ENCODE measurements at regions not wholly inside any gene's neighbourhood (a gene's known extent, or its start where the extent isn't known, plus 50 kb on each side); places are given as distances from the start of the nearest gene placed in this dataset.

GRCh38 chr2:13652531-13653313, 936.0 kb downstream of the TRIB2 start (continued):
- TF ChIP-seq, protein P1, sequence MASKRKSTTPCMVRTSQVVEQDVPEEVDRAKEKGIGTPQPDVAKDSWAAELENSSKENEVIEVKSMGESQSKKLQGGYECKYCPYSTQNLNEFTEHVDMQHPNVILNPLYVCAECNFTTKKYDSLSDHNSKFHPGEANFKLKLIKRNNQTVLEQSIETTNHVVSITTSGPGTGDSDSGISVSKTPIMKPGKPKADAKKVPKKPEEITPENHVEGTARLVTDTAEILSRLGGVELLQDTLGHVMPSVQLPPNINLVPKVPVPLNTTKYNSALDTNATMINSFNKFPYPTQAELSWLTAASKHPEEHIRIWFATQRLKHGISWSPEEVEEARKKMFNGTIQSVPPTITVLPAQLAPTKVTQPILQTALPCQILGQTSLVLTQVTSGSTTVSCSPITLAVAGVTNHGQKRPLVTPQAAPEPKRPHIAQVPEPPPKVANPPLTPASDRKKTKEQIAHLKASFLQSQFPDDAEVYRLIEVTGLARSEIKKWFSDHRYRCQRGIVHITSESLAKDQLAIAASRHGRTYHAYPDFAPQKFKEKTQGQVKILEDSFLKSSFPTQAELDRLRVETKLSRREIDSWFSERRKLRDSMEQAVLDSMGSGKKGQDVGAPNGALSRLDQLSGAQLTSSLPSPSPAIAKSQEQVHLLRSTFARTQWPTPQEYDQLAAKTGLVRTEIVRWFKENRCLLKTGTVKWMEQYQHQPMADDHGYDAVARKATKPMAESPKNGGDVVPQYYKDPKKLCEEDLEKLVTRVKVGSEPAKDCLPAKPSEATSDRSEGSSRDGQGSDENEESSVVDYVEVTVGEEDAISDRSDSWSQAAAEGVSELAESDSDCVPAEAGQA (IDR thresholded peaks at IDR 0.05; ENCODE audit: low read depth), result no peak
- TF ChIP-seq, protein P1 (CRISPR knock-in tag; IDR thresholded peaks at IDR 0.05; ENCODE audit: borderline replicate concordance), result no peak
- TF ChIP-seq ZNF567 (CRISPR knock-in tag; IDR thresholded peaks at IDR 0.05; ENCODE audit: borderline replicate concordance), result no peak
- TF ChIP-seq ZNF33B (CRISPR knock-in tag; IDR thresholded peaks at IDR 0.05), result no peak

DNA sequence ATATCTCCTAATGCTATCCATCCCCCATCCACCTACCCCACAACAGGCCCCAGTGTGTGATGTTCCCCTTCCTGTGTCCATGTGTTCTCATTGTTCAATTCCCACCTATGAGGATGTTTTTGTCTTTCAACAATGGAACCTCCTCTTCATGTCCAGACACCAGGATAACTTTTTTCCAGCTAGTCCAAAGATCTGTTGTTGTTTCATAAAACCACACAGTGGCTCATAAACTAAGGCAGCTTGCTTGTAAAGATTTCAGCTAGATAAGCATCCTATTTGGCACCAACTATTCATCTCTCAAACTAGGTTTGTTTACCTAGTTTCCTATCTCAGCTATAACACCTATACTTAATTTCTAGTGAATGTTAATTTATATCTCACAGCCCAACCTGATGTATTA, 937.7 kb downstream of the TRIB2 start:
- H3K4me3 ChIP-seq (replicated peaks in 1 of 3; ENCODE audit: insufficient read depth in 1 of 3, low read depth in 2 of 3, low read length in 3 of 3), result no peak overlapping the region
- H2AFZ ChIP-seq (ENCODE audit: low read length), result no peak overlapping the region
- no TSS peak for BruUV-seq (replicated peaks)
- intact Hi-C loops (cut with micrococcal nuclease; ENCODE audit: unreplicated experiment) (no loop called here), in situ Hi-C loops (cut with HindIII; ENCODE audit: extremely low pct_ligation_motif_present, low pct_unique_long_range_greater_than_20kb) (no loop called here)
- no peak overlapping the region for H3K27ac ChIP-seq (ENCODE audit: extremely low read length, insufficient read depth, low read length)
- CTCF ChIA-PET (ENCODE audit: low intra/inter-chr PET ratio, low total read pairs), result no interaction called here
- POLR2A ChIA-PET, result no interaction called here
- H3K79me2 ChIP-seq (ENCODE audit: insufficient read depth, low read length), result no peaks in the 10 kb centered on the region
- H3K4me1 ChIP-seq (ENCODE audit: insufficient read depth, low read length), result no peaks in the 10 kb centered on the region
- H4K20me1 ChIP-seq (ENCODE audit: insufficient read depth, low read length), result no peaks in the 10 kb centered on the region
- DNase-seq (ENCODE audit: low spot score) (no peak), ATAC-seq (no peak), FAIRE-seq (no peak)
- no peaks in the 10 kb centered on the region for H3K36me3 ChIP-seq (replicated peaks in 1 of 2; ENCODE audit: control insufficient read depth in 1 of 2, insufficient read depth in 2 of 2, low read length in 2 of 2)
- H3K27me3 ChIP-seq (ENCODE audit: control insufficient read depth in 1 of 2, insufficient read depth in 2 of 2, low read length in 2 of 2), result no peaks in the 10 kb centered on the region
- peaks cover 93% of the 10 kb centered on the region for H3K9me3 ChIP-seq (ENCODE audit: low read length)
- H3K4me2 ChIP-seq (ENCODE audit: low read depth, low read length), result no peak overlapping the region
- H3K9ac ChIP-seq (ENCODE audit: insufficient read depth, low read depth, low read length), result no peak overlapping the region
- no peak for TF ChIP-seq E2F5 (CRISPR knock-in tag; conservative IDR thresholded peaks at IDR 0.05)
- no peak for TF ChIP-seq CEBPB (IDR thresholded peaks at IDR 0.05; ENCODE audit: borderline replicate concordance, low read depth, low read length)
- no peak for TF ChIP-seq SMC3 (IDR thresholded peaks at IDR 0.05; ENCODE audit: low read length)
- TF ChIP-seq MTF1 (CRISPR knock-in tag; IDR thresholded peaks at IDR 0.05), result no peak
- TF ChIP-seq NR1H2 (CRISPR knock-in tag; IDR thresholded peaks at IDR 0.05; ENCODE audit: borderline replicate concordance, low read depth), result no peak
- TF ChIP-seq, protein P2, sequence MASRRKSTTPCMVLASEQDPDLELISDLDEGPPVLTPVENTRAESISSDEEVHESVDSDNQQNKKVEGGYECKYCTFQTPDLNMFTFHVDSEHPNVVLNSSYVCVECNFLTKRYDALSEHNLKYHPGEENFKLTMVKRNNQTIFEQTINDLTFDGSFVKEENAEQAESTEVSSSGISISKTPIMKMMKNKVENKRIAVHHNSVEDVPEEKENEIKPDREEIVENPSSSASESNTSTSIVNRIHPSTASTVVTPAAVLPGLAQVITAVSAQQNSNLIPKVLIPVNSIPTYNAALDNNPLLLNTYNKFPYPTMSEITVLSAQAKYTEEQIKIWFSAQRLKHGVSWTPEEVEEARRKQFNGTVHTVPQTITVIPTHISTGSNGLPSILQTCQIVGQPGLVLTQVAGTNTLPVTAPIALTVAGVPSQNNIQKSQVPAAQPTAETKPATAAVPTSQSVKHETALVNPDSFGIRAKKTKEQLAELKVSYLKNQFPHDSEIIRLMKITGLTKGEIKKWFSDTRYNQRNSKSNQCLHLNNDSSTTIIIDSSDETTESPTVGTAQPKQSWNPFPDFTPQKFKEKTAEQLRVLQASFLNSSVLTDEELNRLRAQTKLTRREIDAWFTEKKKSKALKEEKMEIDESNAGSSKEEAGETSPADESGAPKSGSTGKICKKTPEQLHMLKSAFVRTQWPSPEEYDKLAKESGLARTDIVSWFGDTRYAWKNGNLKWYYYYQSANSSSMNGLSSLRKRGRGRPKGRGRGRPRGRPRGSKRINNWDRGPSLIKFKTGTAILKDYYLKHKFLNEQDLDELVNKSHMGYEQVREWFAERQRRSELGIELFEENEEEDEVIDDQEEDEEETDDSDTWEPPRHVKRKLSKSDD (CRISPR knock-in tag; IDR thresholded peaks at IDR 0.05; ENCODE audit: low read depth), result no peak

Data from HepG2 (cell line).